Ascending aorta (tissue), 2 donors: ENCODE measurements at regions not wholly inside any gene's neighbourhood (a gene's known extent, or its start where the extent isn't known, plus 50 kb on each side); places are given as distances from the start of the nearest gene placed in this dataset.
"Not testable (repeated sequence)": the region's sequence is repeated elsewhere in the genome, so short reads cannot be mapped to it uniquely, and the experiment has no call there.

Source experiments
- DNase-seq, 2 donors: peaks; one replicate each; pipeline ENCODE4 v3.0.0-alpha.2; 2019; ENCODE audit warnings: low spot score in 2 of 2
- H3K27ac ChIP-seq, 2 donors: fragments of 200-600 bp; sonication (generic); one replicate each; pipeline ENCODE4 v1.5.1; 2016 to 2017; ENCODE audit warnings: mild to moderate bottlenecking in 1 of 2
- H3K27me3 ChIP-seq: fragments of 200-600 bp; sonication (generic); one replicate; pipeline ENCODE4 v1.5.1; 2017
- H3K36me3 ChIP-seq, 2 donors: fragments of 200-600 bp; sonication (generic); one replicate each; pipeline ENCODE4 v1.5.1; 2016
- H3K4me1 ChIP-seq, 2 donors: fragments of 200-600 bp; sonication (generic); one replicate each; pipeline ENCODE4 v1.5.1; 2016 to 2017; ENCODE audit warnings: mild to moderate bottlenecking in 1 of 2
- H3K4me3 ChIP-seq, 2 donors: fragments of 200-600 bp; sonication (generic); one replicate each; pipeline ENCODE4 v1.5.1; 2016 to 2017; ENCODE audit warnings: mild to moderate bottlenecking in 1 of 2
- H3K9me3 ChIP-seq, 2 donors: fragments of 200-600 bp; sonication (generic); one replicate each; pipeline ENCODE4 v1.5.1; 2016
- CTCF ChIP-seq, 3 experiments: fragments of 200-600 bp in 2 of 3; fragments of 450-650 bp in 1 of 3; sonication (generic) in 2 of 3; IDR thresholded peaks; one replicate each; pipeline ENCODE4 v1.5.1; 2016 to 2019; ENCODE audit warnings: antibody characterized with exemption in 3 of 3, mild to moderate bottlenecking in 1 of 3, moderate library complexity in 1 of 3
- intact Hi-C: fragments of 100-400 bp; cut with DNase I; formaldehyde crosslinking; loops from one replicate; pipeline ENCODE4 v1.15.1; 2023

- no peak for TF ChIP-seq CTCF (IDR thresholded peaks at IDR 0.05)
- H3K4me1 ChIP-seq = no peaks in the 10 kb centered on the region
- intact Hi-C loops = no loop called here
- H3K9me3 ChIP-seq = no peaks in the 10 kb centered on the region
- no peaks in the 10 kb centered on the region for H3K36me3 ChIP-seq
- H3K27me3 ChIP-seq = no peaks in the 10 kb centered on the region
- no peak overlapping the region for H3K4me3 ChIP-seq
- H3K27ac ChIP-seq = no peak overlapping the region
- DNase-seq = no peak
These were observed 452.1 kb downstream of the NXPH1 start for GRCh38 chr7:8885480-8886000.

- intact Hi-C loops, H3K27me3 ChIP-seq, H3K4me1 ChIP-seq, H3K27ac ChIP-seq, H3K4me3 ChIP-seq, H3K36me3 ChIP-seq, H3K9me3 ChIP-seq, DNase-seq: not testable (repeated sequence)
These were observed 456.9 kb downstream of the NXPH1 start for GRCh38 chr7:8890346-8890745.

- Histone ChIP-seq H3K27me3 (no peaks in the 10 kb centered on the region), H3K27ac (no peak overlapping the region), H3K36me3 (no peaks in the 10 kb centered on the region), H3K9me3 (no peaks in the 10 kb centered on the region), H3K4me3 (no peak overlapping the region), H3K4me1 (no peaks in the 10 kb centered on the region)
- intact Hi-C loops = no loop called here
- no peak for TF ChIP-seq CTCF (IDR thresholded peaks at IDR 0.05)
- DNase-seq = no peak
These were observed 460.4 kb downstream of the NXPH1 start for GRCh38 chr7:8893775-8894174.

GRCh38 chr7:8906396-8907075, 473.1 kb downstream of the NXPH1 start:
- Histone ChIP-seq H3K9me3 (no peaks in the 10 kb centered on the region), H3K36me3 (no peaks in the 10 kb centered on the region), H3K4me3 (no peak overlapping the region), H3K27me3 (no peaks in the 10 kb centered on the region), H3K4me1 (no peaks in the 10 kb centered on the region), H3K27ac (no peak overlapping the region)
- no peak for DNase-seq
- intact Hi-C loops = no loop called here
- TF ChIP-seq CTCF (IDR thresholded peaks at IDR 0.05) = no peak

- no peaks in the 10 kb centered on the region for H3K9me3 ChIP-seq
- H3K27ac ChIP-seq = no peak overlapping the region
- no peak overlapping the region for H3K4me3 ChIP-seq
- H3K27me3 ChIP-seq = no peaks in the 10 kb centered on the region
- no peaks in the 10 kb centered on the region for H3K36me3 ChIP-seq
- TF ChIP-seq CTCF (IDR thresholded peaks at IDR 0.05) = no peak
- no peaks in the 10 kb centered on the region for H3K4me1 ChIP-seq
- intact Hi-C loops = no loop called here
- no peak for DNase-seq
These were observed 475.5 kb downstream of the NXPH1 start for GRCh38 chr7:8908889-8909288.

GRCh38 chr7:8913682-8914081, 480.3 kb downstream of the NXPH1 start:
- DNase-seq = no peak
- Histone ChIP-seq H3K4me3 (no peak overlapping the region), H3K27ac (no peak overlapping the region), H3K27me3 (no peaks in the 10 kb centered on the region), H3K4me1 (no peaks in the 10 kb centered on the region), H3K9me3 (no peaks in the 10 kb centered on the region), H3K36me3 (no peaks in the 10 kb centered on the region)
- intact Hi-C loops = no loop called here
- no peak for TF ChIP-seq CTCF (IDR thresholded peaks at IDR 0.05)
